Common myeloid progenitor, CD34-positive (primary cell): ENCODE measurements at regions not wholly inside any gene's neighbourhood (a gene's known extent, or its start where the extent isn't known, plus 50 kb on each side); places are given as distances from the start of the nearest gene placed in this dataset.

Experiments
- CTCF ChIA-PET: fragments of 350-600 bp; sonication (Branson Sonifier 250); formaldehyde crosslinking; loops from one replicate; lab custom pipeline; 2021; ENCODE audit warnings: antibody characterized with exemption; lab: Charles Lee
- POLR2A ChIA-PET: fragments of 350-600 bp; sonication (Branson Sonifier 250); formaldehyde crosslinking; loops from one replicate; lab custom pipeline; 2021; ENCODE audit warnings: antibody characterized with exemption; lab: Charles Lee
- DNase-seq, 3 donors: peaks; one replicate each; pipeline versions ENCODE4 v3.0.0 to v3.0.0-alpha.2; 2013
- H3K27ac ChIP-seq, 2 experiments: 1 replicate in 1 of 2; 2 replicates in 1 of 2; pipeline ENCODE4 v1.7.0; 2013; ENCODE audit warnings: inconsistent platforms in 2 of 2, low read length in 2 of 2, mild to moderate bottlenecking in 2 of 2, low read depth in 1 of 2, moderate library complexity in 1 of 2; ENCODE audit not compliant: severe bottlenecking in 2 of 2, insufficient read depth in 1 of 2, poor library complexity in 1 of 2
- H3K27me3 ChIP-seq, 5 experiments: replicated peaks in 2 of 5; 1 replicate in 3 of 5; 2 replicates in 2 of 5; pipeline versions ENCODE4 v1.6.1 to v1.7.0; 2013; ENCODE audit warnings: low read length in 4 of 5, mild to moderate bottlenecking in 2 of 5, moderate library complexity in 2 of 5, inconsistent platforms in 1 of 5; ENCODE audit not compliant: insufficient read depth in 5 of 5, control insufficient read depth in 4 of 5
- H3K36me3 ChIP-seq, 4 experiments: 1 replicate in 2 of 4; 2 replicates in 2 of 4; pipeline versions ENCODE4 v1.6.1 to v1.7.0; 2013; ENCODE audit warnings: low read length in 3 of 4, control low read depth in 1 of 4, mild to moderate bottlenecking in 1 of 4; ENCODE audit not compliant: control insufficient read depth in 4 of 4, insufficient read depth in 4 of 4
- H3K4me1 ChIP-seq, 4 experiments: 1 replicate in 3 of 4; 2 replicates in 1 of 4; pipeline versions ENCODE4 v1.6.1 to v1.7.1; 2013; ENCODE audit warnings: low read length in 3 of 4, mild to moderate bottlenecking in 3 of 4, control low read depth in 1 of 4, inconsistent platforms in 1 of 4, moderate library complexity in 1 of 4; ENCODE audit not compliant: control insufficient read depth in 4 of 4, insufficient read depth in 4 of 4; ENCODE audit errors: control extremely low read depth in 1 of 4
- H3K4me3 ChIP-seq, 7 experiments: 1 replicate in 4 of 7; 2 replicates in 3 of 7; pipeline versions ENCODE4 v1.5.1 to v1.7.0; 2013; ENCODE audit warnings: mild to moderate bottlenecking in 7 of 7, low read length in 6 of 7, moderate library complexity in 6 of 7, inconsistent platforms in 2 of 7, low read depth in 2 of 7, control low read depth in 1 of 7; ENCODE audit not compliant: insufficient read depth in 4 of 7, control insufficient read depth in 1 of 7; ENCODE audit errors: extremely low read depth in 1 of 7
- H3K9me3 ChIP-seq, 5 experiments: 1 replicate in 4 of 5; 2 replicates in 1 of 5; pipeline versions ENCODE4 v1.6.1 to v1.7.1; 2013; ENCODE audit warnings: low read length in 4 of 5, mild to moderate bottlenecking in 2 of 5, inconsistent platforms in 1 of 5, low read depth in 1 of 5, moderate library complexity in 1 of 5; ENCODE audit not compliant: control insufficient read depth in 4 of 5, insufficient read depth in 2 of 5; ENCODE audit errors: control extremely low read depth in 1 of 5
- WGBS: methylation state at CpG from one replicate; pipeline ENCODE4 v1.1.5; 2013; ENCODE audit not compliant: insufficient coverage; 5-methylcytosine and 5-hydroxymethylcytosine counted together

DNA sequence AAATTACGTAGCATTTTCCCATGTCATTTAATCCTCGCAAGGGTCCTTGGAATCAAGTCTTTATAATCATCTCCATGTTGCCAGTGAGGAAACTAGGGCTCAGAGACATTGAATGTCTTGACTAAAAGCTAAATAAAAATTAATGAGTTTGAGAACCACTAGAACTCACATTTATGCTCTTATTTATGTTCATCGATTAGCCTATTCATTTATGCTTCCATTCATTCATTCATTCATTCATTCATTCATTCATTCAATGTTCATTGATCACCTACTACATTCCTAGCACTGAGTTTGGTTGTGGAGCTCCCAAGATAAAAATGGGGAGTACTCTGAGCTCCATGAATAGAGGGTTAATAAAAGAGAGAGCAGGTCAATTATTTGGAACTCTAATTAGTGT, 59.7 kb downstream of the KCNA1 start:
- POLR2A ChIA-PET = no interaction called here
- Histone ChIP-seq H3K36me3 (no peaks in the 10 kb centered on the region), H3K27ac (no peak overlapping the region), H3K9me3 (no peaks in the 10 kb centered on the region), H3K4me3 (no peak overlapping the region), H3K27me3 (peaks cover 5 to 24% (median 6%) of the 10 kb centered on the region in 5 experiments), H3K4me1 (no peaks in the 10 kb centered on the region)
- no peak for DNase-seq
- CTCF ChIA-PET = interaction anchor here (0.8 to 1.2 kb wide), 3 partner anchors 31 to 112 kb away, joined by 3 to 5 read pairs (median 4); no protein-coding TSS in a partner anchor
- no CpG with 5 or more reads among the region's 3 CpGs for WGBS

GRCh38 chr12:4974217-4974616, 64.5 kb downstream of the KCNA1 start:
- Histone ChIP-seq H3K36me3 (no peaks in the 10 kb centered on the region), H3K4me3 (no peak overlapping the region), H3K27ac (no peak overlapping the region), H3K27me3 (peaks cover 9 to 19% (median 12%) of the 10 kb centered on the region in 5 experiments), H3K9me3 (no peaks in the 10 kb centered on the region), H3K4me1 (no peaks in the 10 kb centered on the region)
- no peak for DNase-seq
- 100% methylated on average over 2 of the region's 3 CpGs for WGBS
- CTCF ChIA-PET = no interaction called here
- POLR2A ChIA-PET = no interaction called here

DNA sequence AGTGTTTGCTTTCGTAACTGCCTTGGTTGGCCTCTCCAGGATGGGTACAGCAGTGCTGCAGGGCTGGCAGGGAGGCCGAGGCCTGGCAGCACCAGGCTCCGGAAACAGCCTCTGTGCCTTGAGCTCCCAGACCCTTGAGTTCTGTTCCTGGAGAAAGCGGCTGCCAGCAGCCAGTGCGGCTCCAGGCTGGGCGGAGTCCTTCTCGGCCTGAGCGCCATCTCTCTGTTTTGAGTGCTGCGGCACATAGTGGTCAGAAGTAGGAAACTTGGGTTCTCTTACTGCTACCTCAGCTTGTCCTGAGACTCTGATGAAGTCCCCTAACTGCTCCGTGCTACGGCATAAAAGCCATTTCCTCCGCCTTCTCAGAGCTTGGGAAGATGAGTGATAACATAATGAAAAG, 65.9 kb downstream of the KCNA1 start:
- H3K27ac ChIP-seq = no peak overlapping the region
- ChIA-PET POLR2A (no interaction called here), CTCF (interaction anchor here (1.3 to 2.4 kb wide), 6 partner anchors 11 to 118 kb away, joined by 3 to 9 read pairs (median 5); no protein-coding TSS in a partner anchor)

GRCh38 chr12:4977102-4977501, 66.6 kb upstream of the KCNA5 start:
- ChIA-PET POLR2A (no interaction called here), CTCF (interaction anchor here (1.4 kb wide), 1 partner anchor 14 kb away, joined by 3 read pairs; no protein-coding TSS in a partner anchor)
- Histone ChIP-seq H3K36me3 (no peaks in the 10 kb centered on the region), H3K9me3 (no peaks in the 10 kb centered on the region), H3K4me1 (no peaks in the 10 kb centered on the region), H3K27me3 (peaks cover 3 to 17% (median 9%) of the 10 kb centered on the region in 5 experiments), H3K4me3 (no peak overlapping the region), H3K27ac (no peak overlapping the region)
- WGBS = 93% methylated on average over 10 of the region's 10 CpGs
- no peak for DNase-seq

More for the DNA sequence above, 65.9 kb downstream of the KCNA1 start:
- no peak overlapping the region for H3K4me3 ChIP-seq
- H3K4me1 ChIP-seq = no peaks in the 10 kb centered on the region
- peak in 2 of 3 donors; percentile 16 to 27 for DNase-seq
- H3K9me3 ChIP-seq = no peaks in the 10 kb centered on the region
- H3K27me3 ChIP-seq = peaks cover 4 to 19% (median 9%) of the 10 kb centered on the region in 5 experiments
- 80% methylated on average over 11 of the region's 12 CpGs for WGBS
- H3K36me3 ChIP-seq = no peaks in the 10 kb centered on the region

DNA sequence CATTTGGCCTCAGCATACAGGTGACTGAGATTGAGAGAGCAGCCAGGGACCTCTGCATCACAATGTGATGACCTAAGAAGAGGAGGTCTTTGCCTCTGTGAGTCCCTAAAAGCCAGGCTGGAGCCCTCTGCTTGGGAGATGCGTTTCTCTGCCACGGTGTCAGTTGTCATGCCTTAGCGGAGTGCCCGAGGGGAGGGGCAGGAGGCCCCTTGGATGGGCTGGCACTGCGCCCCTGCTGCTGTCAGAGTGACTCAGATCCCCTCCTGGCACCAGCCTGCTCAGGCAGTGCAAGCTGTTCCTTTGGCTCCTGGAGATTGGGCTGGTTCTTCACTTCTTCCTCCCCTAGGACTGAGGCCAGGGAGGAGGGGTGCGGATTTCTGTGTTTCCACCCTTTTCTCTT, 64.9 kb upstream of the KCNA5 start:
- no peaks in the 10 kb centered on the region for H3K4me1 ChIP-seq
- WGBS = 61% methylated on average over 5 of the region's 6 CpGs
- no peaks in the 10 kb centered on the region for H3K9me3 ChIP-seq
- ChIA-PET POLR2A (no interaction called here), CTCF (no interaction called here)
- DNase-seq = peak in 2 of 3 donors; percentile 17 to 41
- no peak overlapping the region for H3K27ac ChIP-seq
- no peak overlapping the region for H3K4me3 ChIP-seq
- peaks cover 3 to 18% (median 9%) of the 10 kb centered on the region in 5 experiments for H3K27me3 ChIP-seq
- H3K36me3 ChIP-seq = no peaks in the 10 kb centered on the region

- Histone ChIP-seq H3K27me3 (peaks cover 6 to 22% (median 9%) of the 10 kb centered on the region in 5 experiments), H3K36me3 (no peaks in the 10 kb centered on the region), H3K27ac (no peak overlapping the region), H3K4me3 (no peak overlapping the region), H3K4me1 (no peaks in the 10 kb centered on the region), H3K9me3 (no peaks in the 10 kb centered on the region)
- no peak for DNase-seq
- POLR2A ChIA-PET = interaction anchor here (0.6 kb wide), 1 partner anchor 110 kb away, joined by 3 read pairs; no protein-coding TSS in a partner anchor
- CTCF ChIA-PET = interaction anchor here (1.4 kb wide), 1 partner anchor 124 kb away, joined by 4 read pairs; no protein-coding TSS in a partner anchor
Measured at GRCh38 chr12:4979737-4980136, 63.9 kb upstream of the KCNA5 start.

- ChIA-PET CTCF (interaction anchor here (1.0 to 3.0 kb wide), 3 partner anchors 8 to 121 kb away, joined by 3 to 9 read pairs (median 3); no protein-coding TSS in a partner anchor), POLR2A (interaction anchor here (0.5 kb wide), 1 partner anchor 220 kb away, joined by 4 read pairs; no protein-coding TSS in a partner anchor)
- no peaks in the 10 kb centered on the region for H3K9me3 ChIP-seq
- H3K27me3 ChIP-seq = peaks cover 4 to 18% (median 9%) of the 10 kb centered on the region in 5 experiments
- H3K27ac ChIP-seq = no peak overlapping the region
- 100% methylated on average over 2 of the region's 2 CpGs for WGBS
- no peak for DNase-seq
- H3K36me3 ChIP-seq = no peaks in the 10 kb centered on the region
- H3K4me3 ChIP-seq = no peak overlapping the region
- no peaks in the 10 kb centered on the region for H3K4me1 ChIP-seq
Measured at GRCh38 chr12:4984344-4984743, 59.3 kb upstream of the KCNA5 start.
